ENCODE measurements at regions not wholly inside any gene's neighbourhood (a gene's known extent, or its start where the extent isn't known, plus 50 kb on each side); places are given as distances from the start of the nearest gene placed in this dataset.
A peak's percentile ranks its signal among the peaks of the same experiment; 100 is the strongest.
"Not testable (repeated sequence)": the region's sequence is repeated elsewhere in the genome, so short reads cannot be mapped to it uniquely, and the experiment has no call there.

DNA sequence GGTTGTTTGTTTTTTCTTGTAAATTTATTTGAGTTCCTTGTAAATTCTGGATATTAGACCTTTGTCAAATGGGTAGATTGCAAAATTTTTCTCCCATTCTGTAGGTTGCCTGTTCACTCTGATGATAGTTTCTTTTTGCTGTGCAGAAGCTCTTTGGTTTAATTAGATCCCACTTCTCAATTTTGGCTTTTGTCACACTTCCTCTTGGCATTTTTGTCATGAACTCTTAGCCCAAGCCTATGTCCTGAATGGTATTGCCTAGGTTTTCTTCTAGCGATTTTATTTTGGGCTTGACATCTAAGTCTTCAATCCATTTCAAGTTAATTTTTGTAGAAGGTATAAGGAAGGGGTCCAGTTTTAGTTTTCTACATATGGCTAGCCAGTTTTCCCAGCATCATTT lies 82.8 kb upstream of the PHACTR1 start:
- not testable (repeated sequence) for DNase-seq

DNA sequence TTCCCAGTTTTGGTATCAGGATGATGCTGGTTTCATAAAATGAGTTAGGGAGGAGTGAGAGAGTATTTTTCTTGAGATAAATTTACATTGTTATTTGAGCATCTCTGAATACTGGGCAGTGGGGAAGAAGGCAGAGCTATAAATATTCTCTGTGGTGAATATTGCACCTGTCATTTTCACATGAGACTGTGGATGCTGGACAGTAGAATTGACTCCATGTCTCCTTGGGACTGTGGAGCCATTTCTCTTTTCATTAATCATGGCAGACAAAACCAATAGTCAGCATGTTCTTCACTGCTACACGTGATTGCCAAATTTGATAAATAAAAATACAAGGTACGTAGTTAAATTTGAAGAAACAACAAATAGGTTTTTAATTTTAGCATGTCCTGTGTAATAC lies 81.2 kb upstream of the PHACTR1 start:
- DNase-seq = no peak

DNA sequence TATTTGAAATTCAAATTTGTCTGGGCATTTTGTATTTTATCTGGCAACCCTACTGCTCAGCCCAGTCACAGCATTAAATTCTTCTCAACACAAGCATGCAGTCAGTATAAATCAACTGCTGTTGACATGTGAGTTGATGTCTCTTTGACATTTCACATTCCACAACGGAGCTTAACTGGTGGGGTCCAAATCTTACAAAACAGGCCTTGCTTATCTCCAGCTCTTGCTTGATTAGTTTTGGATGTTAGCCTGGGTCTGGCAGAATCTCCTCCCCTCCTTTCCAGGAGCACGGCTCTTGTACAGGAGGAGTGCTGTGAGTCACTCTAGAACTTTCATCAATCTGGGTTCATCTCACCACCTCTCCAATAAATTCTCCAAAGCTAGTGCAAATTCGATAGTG lies 80.8 kb upstream of the PHACTR1 start:
- no peak for DNase-seq

DNA sequence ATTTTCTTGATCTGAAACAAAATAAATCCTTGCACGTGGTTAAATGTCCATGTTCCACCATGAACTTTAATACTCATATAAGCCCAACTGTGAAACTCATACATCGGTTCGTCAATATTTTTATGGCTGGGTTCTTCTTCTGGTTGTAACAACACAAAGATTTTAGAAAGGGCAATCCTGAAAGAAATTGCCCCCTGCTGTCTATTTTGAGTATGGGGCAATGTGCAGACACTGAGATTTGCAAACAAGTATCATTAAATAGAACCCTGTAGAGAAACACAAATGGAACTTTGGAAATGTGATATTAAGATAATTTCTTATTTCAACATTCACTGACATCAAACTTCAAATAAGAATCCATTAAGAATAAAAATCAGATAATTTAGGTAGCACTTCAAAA lies 80.2 kb upstream of the PHACTR1 start:
- no peak for DNase-seq

DNA sequence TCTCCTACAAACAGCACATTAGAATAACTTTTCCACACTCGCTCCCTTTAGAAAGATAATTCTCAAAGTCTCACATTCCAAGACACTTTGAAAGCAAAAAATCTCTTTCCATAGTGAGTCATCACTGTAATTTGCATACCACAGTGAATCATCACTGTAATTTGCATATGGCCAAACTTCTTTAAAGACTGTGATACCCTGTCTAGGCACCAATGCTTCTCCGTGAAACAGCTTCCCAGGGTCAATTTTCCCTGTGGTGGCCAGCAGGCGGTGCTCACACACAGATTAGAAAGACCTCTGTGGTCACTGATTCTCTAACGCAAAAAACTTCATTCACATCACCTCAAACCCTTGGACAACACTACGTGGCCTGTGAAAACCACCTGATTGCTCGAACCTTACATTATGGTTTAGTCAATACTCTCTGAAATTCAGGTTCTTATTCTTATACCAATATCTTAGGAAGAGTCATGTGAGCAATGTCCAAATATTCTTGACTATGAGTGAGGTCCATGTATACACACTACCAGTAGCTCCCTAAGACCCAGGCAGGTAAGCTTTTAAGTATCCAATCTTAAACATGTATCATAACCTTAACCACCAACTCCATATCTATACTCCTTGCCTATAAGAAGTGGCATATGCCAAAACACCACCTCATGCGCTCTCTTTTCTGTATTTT lies 78.5 kb upstream of the PHACTR1 start:
- peak; percentile 48 for DNase-seq

DNA sequence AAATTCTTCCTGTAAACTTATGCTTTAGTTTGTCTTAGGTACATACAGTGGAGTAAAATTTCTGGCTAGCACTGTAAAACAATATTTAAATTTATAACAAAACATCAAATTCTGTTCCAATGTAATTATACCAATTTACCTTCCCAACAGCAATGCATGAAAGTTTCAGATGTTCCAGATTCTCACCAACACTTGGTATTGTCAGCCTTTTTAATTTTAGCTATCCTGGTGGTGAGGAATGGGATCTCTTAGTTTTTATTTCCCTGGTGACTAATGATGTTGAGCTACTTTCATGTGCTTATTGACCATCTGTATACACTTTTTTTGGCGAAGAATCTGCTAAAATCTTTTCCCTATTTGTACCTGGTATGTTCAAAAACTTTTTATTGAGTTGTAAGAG lies 76.1 kb upstream of the PHACTR1 start:
- DNase-seq = no peak

DNA sequence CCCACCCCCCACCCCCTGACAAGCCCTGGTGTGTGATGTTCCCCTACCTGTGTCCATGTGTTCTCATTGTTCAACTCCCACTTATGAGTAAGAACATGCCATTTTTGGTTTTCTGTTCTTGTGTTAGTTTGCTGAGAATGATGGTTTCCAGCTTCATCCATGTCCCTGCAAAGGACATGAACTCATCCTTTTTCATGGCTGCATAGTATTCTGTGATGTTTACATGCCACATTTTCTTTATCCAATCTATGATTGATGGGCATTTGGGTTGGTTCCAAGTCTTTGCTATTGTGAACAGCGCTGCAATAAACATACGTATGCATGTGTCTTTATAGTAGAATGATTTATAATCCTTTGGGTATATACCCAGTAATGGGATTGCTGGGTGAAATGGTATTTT lies 74.8 kb upstream of the PHACTR1 start:
- not testable (repeated sequence) for DNase-seq

DNA sequence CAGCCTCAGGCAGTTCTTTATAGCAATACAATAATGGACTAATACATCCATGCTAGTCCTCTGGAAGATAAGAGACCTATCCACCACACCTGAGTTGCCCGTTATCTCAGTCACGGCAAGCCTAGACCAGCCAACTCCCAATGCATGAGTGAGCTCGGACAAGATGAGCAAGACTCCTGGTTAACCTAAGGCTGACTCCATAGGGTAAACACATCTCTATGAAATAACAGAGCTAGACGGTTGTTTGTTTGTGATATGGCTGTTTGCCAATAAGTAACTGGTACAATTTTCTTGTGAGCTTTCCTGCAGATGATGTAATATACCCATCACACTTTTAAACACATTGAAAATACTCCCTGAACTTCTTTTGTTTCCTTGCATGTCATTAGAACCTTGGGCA lies 70.6 kb upstream of the PHACTR1 start:
- DNase-seq = no peak

DNA sequence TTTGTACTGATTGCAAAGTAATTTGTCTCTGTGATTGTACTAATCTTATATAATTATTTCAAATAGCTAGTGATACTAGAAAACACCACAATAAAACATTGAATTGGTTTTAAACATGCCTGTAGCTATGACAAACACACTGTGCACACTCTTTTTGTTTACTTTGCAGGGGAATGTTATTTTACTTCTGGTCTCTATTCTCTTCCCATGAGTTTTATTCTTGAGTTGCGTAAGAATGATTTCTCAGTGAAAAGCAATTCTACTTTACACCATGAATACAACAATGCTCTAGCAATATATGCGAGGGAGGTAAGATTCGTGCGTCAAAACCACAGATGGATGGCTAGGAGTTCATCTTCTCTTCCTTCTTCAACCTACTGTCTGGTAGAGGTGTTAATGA lies 68.4 kb upstream of the PHACTR1 start:
- DNase-seq = no peak

DNA sequence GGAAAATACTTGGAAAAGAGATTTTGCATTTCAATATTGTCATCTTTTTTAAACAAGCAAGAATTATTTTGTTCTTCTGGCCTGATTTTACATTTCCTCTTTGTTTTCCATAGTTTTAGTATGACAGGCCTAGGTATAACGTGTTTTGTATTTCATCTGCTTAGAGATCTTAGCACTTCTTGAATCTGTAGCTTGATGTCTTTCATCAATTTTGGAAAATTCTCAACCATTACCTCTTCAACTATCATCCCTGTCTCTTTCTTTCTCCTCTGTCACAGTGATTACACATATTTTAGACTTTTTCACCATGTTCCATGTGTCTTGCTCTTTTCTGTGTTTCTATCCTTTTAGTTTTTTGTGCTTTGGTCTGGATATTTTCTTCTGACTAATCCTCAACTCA lies 67.2 kb upstream of the PHACTR1 start:
- DNase-seq = no peak

DNA sequence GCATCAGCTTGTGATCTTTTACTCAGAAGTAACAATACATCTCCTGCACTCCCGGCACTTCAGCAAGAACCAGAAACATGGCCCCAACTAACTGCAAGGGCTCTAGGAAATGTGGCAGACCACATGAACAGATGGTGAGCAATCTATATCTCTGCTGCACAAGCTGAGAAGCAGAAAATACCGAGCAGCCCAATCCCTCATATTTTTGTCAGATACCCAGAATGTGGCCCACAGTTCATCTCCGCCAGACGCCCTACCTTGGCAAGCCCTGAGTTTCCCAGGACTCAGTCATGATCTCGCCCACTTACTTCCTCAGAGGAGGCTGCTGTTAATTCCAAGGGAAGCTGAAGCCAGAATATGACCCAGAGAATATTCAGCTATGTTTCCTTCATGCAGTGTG lies 63.1 kb upstream of the PHACTR1 start:
- DNase-seq = no peak

DNA sequence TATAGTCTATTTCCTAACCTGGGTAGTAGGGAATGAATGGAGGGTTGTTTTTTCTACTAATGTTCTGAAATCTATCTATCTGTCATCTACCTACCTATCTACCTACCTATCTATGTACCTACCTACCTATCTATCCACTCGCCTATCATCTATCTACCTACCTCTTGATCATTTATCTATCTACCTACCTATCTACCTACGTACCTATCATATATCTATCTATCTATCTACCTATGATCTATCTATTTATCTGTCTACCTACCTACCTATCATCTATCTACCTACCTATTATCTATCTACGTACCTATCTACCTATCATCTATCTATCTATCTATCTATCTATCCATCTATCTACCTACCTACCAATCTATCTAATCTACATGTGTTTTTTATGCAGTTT lies 62.5 kb upstream of the PHACTR1 start:
- no peak for DNase-seq

DNA sequence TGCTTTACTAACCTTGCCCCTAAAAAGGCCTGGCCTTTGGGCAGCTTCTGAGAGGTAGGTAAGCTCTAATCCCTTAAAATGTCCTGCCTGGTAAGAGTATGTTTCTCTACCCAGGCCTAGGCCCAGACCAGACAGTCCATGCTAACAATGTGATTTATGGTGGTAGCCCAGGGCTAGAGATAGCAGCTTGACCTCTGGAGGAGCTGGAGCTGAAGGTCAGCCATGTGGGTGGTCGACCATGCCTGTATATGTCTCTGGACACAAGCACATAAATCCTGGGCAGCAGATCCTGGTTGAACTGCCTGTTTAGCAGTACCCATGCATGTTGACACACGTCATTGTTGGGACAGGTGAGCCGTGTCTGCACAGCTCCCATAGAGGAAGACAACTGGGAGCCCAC lies 62.1 kb upstream of the PHACTR1 start:
- DNase-seq = no peak

DNA sequence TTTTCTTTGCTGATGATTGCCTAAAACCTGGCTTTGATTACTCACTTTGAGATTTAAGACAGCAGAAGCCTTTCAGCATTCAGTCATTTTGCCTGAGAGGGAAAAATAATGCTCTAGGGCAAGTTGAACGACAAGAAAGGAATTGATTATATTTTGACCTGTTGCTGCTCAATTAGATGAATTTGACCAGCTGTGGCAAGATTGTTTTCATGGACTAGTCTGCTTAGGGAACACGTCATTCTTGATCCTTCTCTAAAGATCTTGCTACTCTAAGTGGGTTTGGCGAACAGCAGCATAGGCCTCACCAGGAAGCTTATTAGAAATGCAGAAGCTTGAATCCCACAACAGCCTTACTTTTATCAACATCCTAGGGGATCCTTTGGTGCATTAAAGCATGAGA lies 59.7 kb upstream of the PHACTR1 start:
- DNase-seq = no peak

DNA sequence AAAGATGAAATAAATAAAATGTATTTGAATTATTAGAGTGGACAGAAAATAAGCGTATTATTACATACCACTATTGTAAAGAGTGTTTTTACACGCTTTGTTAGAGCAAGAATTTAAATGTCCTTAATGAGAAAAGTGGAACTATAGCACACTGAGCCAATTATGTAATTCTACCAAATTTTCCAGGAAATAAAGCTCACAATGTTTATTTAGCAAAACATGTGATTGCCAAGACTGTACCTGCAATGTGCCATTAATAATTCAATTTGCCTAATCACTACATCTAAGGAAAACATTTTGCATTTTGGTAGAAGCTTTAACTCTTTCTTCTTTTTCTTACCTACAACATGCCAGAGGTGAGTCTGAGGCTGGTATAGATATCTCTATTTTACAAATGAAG lies 58.7 kb upstream of the PHACTR1 start:
- DNase-seq = no peak

DNA sequence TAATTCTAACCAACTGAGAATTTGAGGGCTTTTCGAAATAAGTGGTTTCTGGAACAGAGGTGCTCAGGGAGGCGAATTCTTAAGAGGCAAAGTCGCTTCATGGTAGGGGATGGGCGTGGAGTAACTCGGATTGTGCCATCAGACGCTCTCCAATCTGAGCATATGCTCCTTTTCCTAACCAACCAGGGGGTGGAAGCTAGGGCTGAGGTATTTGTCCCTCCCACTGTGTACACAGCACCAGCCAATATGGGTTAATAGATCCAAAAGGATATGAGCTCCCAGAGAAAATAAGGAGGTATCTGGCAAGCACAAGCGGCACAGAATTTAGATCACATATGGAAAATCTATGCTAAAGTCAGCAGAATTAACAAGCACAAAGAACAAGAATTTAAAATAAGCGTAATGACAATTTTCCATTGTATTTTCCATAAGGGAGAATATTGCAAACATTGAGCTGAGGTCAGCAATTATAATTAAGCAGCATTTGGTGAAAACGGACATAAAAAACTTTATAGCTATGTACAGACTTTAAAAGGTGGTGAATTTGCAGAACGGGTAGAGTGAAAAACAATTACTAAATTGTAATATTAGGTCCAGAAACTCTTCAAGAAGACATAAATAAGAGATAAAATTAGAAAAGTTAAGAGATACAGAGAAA lies 55.0 kb upstream of the PHACTR1 start:
- no peak for DNase-seq

All from CD4-positive, alpha-beta T cell treated with Interleukin-15 for 1 hour (primary cell).